ENCODE measurements at regions not wholly inside any gene's neighbourhood (a gene's known extent, or its start where the extent isn't known, plus 50 kb on each side); places are given as distances from the start of the nearest gene placed in this dataset.

DNA sequence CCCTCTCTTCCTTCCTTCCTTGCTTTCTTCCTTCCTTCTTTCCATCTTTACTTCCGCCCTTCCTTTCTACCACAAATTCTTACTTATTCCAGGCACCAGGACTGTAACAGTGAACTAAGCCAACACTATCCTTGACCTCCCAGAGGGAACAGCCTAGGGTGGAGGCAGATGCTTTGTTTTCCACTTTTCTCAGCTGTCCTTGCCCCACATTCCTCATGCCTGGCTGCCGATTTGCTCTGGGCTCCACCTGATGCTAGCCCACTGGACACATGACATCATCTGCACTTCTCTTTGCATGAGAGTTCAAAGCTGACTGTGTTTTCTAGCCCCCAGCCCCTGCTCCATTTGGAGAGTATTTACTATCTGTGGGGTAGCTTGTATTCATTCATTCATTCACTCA is 283.0 kb downstream of the MAF start:
- H3K9ac ChIP-seq (ENCODE audit: low read length), result no peak overlapping the region
- no peaks in the 10 kb centered on the region for H3F3A ChIP-seq (ENCODE audit: insufficient read depth, low read length, poor library complexity, severe bottlenecking)
- no peaks in the 10 kb centered on the region for H3K9me2 ChIP-seq (ENCODE audit: insufficient read depth, low read length)
- no peak overlapping the region for H3K4me2 ChIP-seq (ENCODE audit: low read length)
- H2AFZ ChIP-seq (ENCODE audit: low read depth, low read length), result no peak overlapping the region
- TF ChIP-seq RAD21 (conservative IDR thresholded peaks at IDR 0.05) (no peak), SMC3 (conservative IDR thresholded peaks at IDR 0.05; ENCODE audit: poor library complexity) (no peak), EZH2 (IDR thresholded peaks at IDR 0.05; ENCODE audit: borderline replicate concordance, insufficient read depth, low read length, poor library complexity, severe bottlenecking) (no peak), MXI1 (conservative IDR thresholded peaks at IDR 0.05; ENCODE audit: poor library complexity, severe bottlenecking) (no peak), POLR2AphosphoS5 (IDR thresholded peaks at IDR 0.05) (no peak), EP300 (conservative IDR thresholded peaks at IDR 0.05; ENCODE audit: poor library complexity, severe bottlenecking) (no peak), TAF1 (IDR thresholded peaks at IDR 0.05; ENCODE audit: low read depth) (no peak)
- TF ChIP-seq, protein P1, sequence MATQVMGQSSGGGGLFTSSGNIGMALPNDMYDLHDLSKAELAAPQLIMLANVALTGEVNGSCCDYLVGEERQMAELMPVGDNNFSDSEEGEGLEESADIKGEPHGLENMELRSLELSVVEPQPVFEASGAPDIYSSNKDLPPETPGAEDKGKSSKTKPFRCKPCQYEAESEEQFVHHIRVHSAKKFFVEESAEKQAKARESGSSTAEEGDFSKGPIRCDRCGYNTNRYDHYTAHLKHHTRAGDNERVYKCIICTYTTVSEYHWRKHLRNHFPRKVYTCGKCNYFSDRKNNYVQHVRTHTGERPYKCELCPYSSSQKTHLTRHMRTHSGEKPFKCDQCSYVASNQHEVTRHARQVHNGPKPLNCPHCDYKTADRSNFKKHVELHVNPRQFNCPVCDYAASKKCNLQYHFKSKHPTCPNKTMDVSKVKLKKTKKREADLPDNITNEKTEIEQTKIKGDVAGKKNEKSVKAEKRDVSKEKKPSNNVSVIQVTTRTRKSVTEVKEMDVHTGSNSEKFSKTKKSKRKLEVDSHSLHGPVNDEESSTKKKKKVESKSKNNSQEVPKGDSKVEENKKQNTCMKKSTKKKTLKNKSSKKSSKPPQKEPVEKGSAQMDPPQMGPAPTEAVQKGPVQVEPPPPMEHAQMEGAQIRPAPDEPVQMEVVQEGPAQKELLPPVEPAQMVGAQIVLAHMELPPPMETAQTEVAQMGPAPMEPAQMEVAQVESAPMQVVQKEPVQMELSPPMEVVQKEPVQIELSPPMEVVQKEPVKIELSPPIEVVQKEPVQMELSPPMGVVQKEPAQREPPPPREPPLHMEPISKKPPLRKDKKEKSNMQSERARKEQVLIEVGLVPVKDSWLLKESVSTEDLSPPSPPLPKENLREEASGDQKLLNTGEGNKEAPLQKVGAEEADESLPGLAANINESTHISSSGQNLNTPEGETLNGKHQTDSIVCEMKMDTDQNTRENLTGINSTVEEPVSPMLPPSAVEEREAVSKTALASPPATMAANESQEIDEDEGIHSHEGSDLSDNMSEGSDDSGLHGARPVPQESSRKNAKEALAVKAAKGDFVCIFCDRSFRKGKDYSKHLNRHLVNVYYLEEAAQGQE (IDR thresholded peaks at IDR 0.05; ENCODE audit: borderline replicate concordance), result no peak
- TF ChIP-seq, protein P2, sequence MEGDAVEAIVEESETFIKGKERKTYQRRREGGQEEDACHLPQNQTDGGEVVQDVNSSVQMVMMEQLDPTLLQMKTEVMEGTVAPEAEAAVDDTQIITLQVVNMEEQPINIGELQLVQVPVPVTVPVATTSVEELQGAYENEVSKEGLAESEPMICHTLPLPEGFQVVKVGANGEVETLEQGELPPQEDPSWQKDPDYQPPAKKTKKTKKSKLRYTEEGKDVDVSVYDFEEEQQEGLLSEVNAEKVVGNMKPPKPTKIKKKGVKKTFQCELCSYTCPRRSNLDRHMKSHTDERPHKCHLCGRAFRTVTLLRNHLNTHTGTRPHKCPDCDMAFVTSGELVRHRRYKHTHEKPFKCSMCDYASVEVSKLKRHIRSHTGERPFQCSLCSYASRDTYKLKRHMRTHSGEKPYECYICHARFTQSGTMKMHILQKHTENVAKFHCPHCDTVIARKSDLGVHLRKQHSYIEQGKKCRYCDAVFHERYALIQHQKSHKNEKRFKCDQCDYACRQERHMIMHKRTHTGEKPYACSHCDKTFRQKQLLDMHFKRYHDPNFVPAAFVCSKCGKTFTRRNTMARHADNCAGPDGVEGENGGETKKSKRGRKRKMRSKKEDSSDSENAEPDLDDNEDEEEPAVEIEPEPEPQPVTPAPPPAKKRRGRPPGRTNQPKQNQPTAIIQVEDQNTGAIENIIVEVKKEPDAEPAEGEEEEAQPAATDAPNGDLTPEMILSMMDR (IDR thresholded peaks at IDR 0.05; ENCODE audit: poor library complexity, severe bottlenecking), result no peak
- H3K9me3 ChIP-seq (ENCODE audit: low read length), result no peaks in the 10 kb centered on the region
- H3K36me3 ChIP-seq (ENCODE audit: insufficient read depth, low read length), result no peaks in the 10 kb centered on the region
- no peak overlapping the region for H3K4me3 ChIP-seq (ENCODE audit: low read length)
- no peak overlapping the region for H3K27ac ChIP-seq (ENCODE audit: low read length)
- no peaks in the 10 kb centered on the region for H3K79me2 ChIP-seq (replicated peaks; ENCODE audit: insufficient read depth, low read length)
- no peaks in the 10 kb centered on the region for H3K27me3 ChIP-seq (ENCODE audit: insufficient read depth, low read depth, low read length)
- H4K20me1 ChIP-seq (ENCODE audit: insufficient read depth), result no peaks in the 10 kb centered on the region

DNA sequence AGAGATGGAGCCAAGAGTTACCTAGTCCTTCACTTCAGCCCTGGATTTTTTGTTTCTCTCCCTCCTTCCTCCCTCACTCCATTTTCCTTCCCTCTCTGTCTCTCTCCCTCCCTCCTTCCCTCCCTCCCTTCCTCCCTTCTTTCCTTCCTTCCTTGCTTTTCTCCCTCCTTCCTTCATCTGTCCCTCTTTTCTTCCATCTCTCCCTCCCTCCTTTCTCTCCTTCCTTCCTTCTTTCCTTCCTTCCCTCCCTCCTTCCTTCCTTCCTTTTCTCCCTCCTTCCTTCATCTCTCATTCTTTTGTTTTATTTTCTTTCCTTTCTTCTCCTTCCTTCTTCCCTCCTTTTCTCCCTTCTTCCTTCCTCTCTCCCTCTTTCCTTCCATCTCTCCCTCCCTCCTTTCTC is 283.5 kb downstream of the MAF start:
- Histone ChIP-seq H3K9me2 (ENCODE audit: insufficient read depth, low read length) (no peaks in the 10 kb centered on the region), H3K4me2 (ENCODE audit: low read length) (no peak overlapping the region), H3K9ac (ENCODE audit: low read length) (no peak overlapping the region), H4K20me1 (ENCODE audit: insufficient read depth) (no peaks in the 10 kb centered on the region), H3K4me3 (ENCODE audit: low read length) (no peak overlapping the region), H3K79me2 (replicated peaks; ENCODE audit: insufficient read depth, low read length) (no peaks in the 10 kb centered on the region), H3K27ac (ENCODE audit: low read length) (no peak overlapping the region), H3K27me3 (ENCODE audit: insufficient read depth, low read depth, low read length) (no peaks in the 10 kb centered on the region), H3K36me3 (ENCODE audit: insufficient read depth, low read length) (no peaks in the 10 kb centered on the region), H3F3A (ENCODE audit: insufficient read depth, low read length, poor library complexity, severe bottlenecking) (no peaks in the 10 kb centered on the region), H3K9me3 (ENCODE audit: low read length) (no peaks in the 10 kb centered on the region), H2AFZ (ENCODE audit: low read depth, low read length) (no peak overlapping the region)
- TF ChIP-seq EZH2 (IDR thresholded peaks at IDR 0.05; ENCODE audit: borderline replicate concordance, insufficient read depth, low read length, poor library complexity, severe bottlenecking), result no peak

DNA sequence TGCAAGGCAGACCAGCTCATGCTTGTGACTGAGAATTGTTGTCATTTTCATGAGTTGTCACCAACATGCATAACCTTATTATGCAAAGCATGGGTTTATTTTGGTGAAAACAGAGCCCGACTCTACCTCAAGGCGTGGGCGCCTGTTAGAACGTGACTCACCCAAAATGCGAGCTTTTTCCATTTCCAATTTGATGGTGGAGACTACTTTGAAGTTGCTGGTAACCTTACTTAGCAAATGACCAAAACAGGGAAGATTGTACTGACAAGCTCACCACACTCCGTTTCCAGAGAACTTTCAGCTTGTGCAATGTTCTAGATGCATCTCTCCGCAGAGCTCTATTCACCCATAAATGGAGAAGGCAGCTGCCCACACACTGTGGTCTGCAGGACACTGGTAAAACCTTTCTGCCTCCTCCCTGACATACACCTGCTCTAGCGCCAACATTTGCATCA is 284.5 kb downstream of the MAF start:
- Histone ChIP-seq H3K36me3 (ENCODE audit: insufficient read depth, low read length) (no peaks in the 10 kb centered on the region), H3F3A (ENCODE audit: insufficient read depth, low read length, poor library complexity, severe bottlenecking) (no peaks in the 10 kb centered on the region), H3K79me2 (replicated peaks; ENCODE audit: insufficient read depth, low read length) (no peaks in the 10 kb centered on the region), H3K9me3 (ENCODE audit: low read length) (no peaks in the 10 kb centered on the region), H3K4me3 (ENCODE audit: low read length) (no peak overlapping the region), H4K20me1 (ENCODE audit: insufficient read depth) (no peaks in the 10 kb centered on the region), H3K27ac (ENCODE audit: low read length) (no peak overlapping the region), H3K27me3 (ENCODE audit: insufficient read depth, low read depth, low read length) (no peaks in the 10 kb centered on the region), H2AFZ (ENCODE audit: low read depth, low read length) (no peak overlapping the region), H3K4me2 (ENCODE audit: low read length) (no peak overlapping the region), H3K9ac (ENCODE audit: low read length) (no peak overlapping the region), H3K9me2 (ENCODE audit: insufficient read depth, low read length) (no peaks in the 10 kb centered on the region)
- TF ChIP-seq TAF1 (IDR thresholded peaks at IDR 0.05; ENCODE audit: low read depth) (no peak), SMC3 (conservative IDR thresholded peaks at IDR 0.05; ENCODE audit: poor library complexity) (no peak), RAD21 (conservative IDR thresholded peaks at IDR 0.05) (no peak), EP300 (conservative IDR thresholded peaks at IDR 0.05; ENCODE audit: poor library complexity, severe bottlenecking) (no peak), POLR2AphosphoS5 (IDR thresholded peaks at IDR 0.05) (no peak), EZH2 (IDR thresholded peaks at IDR 0.05; ENCODE audit: borderline replicate concordance, insufficient read depth, low read length, poor library complexity, severe bottlenecking) (no peak), MXI1 (conservative IDR thresholded peaks at IDR 0.05; ENCODE audit: poor library complexity, severe bottlenecking) (no peak)
- TF ChIP-seq, protein P1 (IDR thresholded peaks at IDR 0.05; ENCODE audit: borderline replicate concordance), result no peak
- TF ChIP-seq, protein P2 (IDR thresholded peaks at IDR 0.05; ENCODE audit: poor library complexity, severe bottlenecking), result no peak

Data from neural cell (in vitro differentiated cells).